Testis (tissue), 2 donors: ENCODE measurements at regions not wholly inside any gene's neighbourhood (a gene's known extent, or its start where the extent isn't known, plus 50 kb on each side); places are given as distances from the start of the nearest gene placed in this dataset.

Experiments used
- DNase-seq: peaks from one replicate; pipeline ENCODE4 v3.0.0-alpha.2; 2019
- H3K27ac ChIP-seq, 2 donors: fragments of 200-600 bp; sonication (generic); one replicate each; pipeline ENCODE4 v1.5.1; 2019
- H3K27me3 ChIP-seq: fragments of 200-600 bp; sonication (generic); one replicate; pipeline ENCODE4 v1.5.1; 2019
- H3K36me3 ChIP-seq: fragments of 200-600 bp; sonication (generic); one replicate; pipeline ENCODE4 v1.5.1; 2017; ENCODE audit warnings: low read depth; ENCODE audit errors: missing control alignments
- H3K4me1 ChIP-seq: fragments of 200-600 bp; sonication (generic); one replicate; pipeline ENCODE4 v1.5.1; 2019
- H3K4me3 ChIP-seq, 2 donors: fragments of 200-600 bp; sonication (generic); one replicate each; pipeline ENCODE4 v1.5.1; 2017 to 2019
- H3K9me3 ChIP-seq: fragments of 200-600 bp; sonication (generic); one replicate; pipeline ENCODE4 v1.5.1; 2017
- CTCF ChIP-seq, 3 experiments: fragments of 450-650 bp in 2 of 3; fragments of 200-600 bp in 1 of 3; sonication (generic) in 1 of 3; IDR thresholded peaks; one replicate each; pipeline ENCODE4 v1.5.1; 2016 to 2019; ENCODE audit warnings: antibody characterized with exemption in 3 of 3, mild to moderate bottlenecking in 2 of 3, moderate library complexity in 1 of 3
- POLR2A ChIP-seq: fragments of 450-650 bp; IDR thresholded peaks from one replicate; pipeline ENCODE4 v1.6.1; 2017; ENCODE audit warnings: antibody characterized with exemption, mild to moderate bottlenecking, moderate library complexity
- whole genome bisulfite sequencing, 2 donors: methylation state at CpG; one replicate each; pipeline ENCODE4 v1.1.5; 2018; 5-methylcytosine and 5-hydroxymethylcytosine counted together
- intact Hi-C: fragments of 100-400 bp; cut with DNase I; formaldehyde crosslinking; loops from one replicate; pipeline ENCODE4 v1.15.1; 2023; ENCODE audit warnings: low total_unique reads

GRCh38 chr7:45501791-45502190 is 72.4 kb upstream of the ADCY1 start:
- Histone ChIP-seq H3K9me3 (no peaks in the 10 kb centered on the region), H3K27me3 (no peaks in the 10 kb centered on the region), H3K4me1 (no peaks in the 10 kb centered on the region), H3K27ac (no peak overlapping the region), H3K4me3 (no peak overlapping the region), H3K36me3 (no peaks in the 10 kb centered on the region)
- WGBS, 2 donors: 48 to 58% methylated on average over 2 of the region's 2 CpGs
- DNase-seq: no peak
- intact Hi-C loops: no loop called here
- TF ChIP-seq POLR2A: no peak
- no peak for TF ChIP-seq CTCF (IDR thresholded peaks at IDR 0.05)

GRCh38 chr7:45506059-45506458 is 68.1 kb upstream of the ADCY1 start:
- Histone ChIP-seq H3K4me3 (no peak overlapping the region), H3K4me1 (no peaks in the 10 kb centered on the region), H3K27me3 (no peaks in the 10 kb centered on the region), H3K9me3 (no peaks in the 10 kb centered on the region), H3K27ac (no peak overlapping the region), H3K36me3 (no peaks in the 10 kb centered on the region)
- intact Hi-C loops: no loop called here
- WGBS, 2 donors: 84 to 88% methylated on average over 1 of the region's 1 CpG
- TF ChIP-seq POLR2A: no peak
- no peak for TF ChIP-seq CTCF (IDR thresholded peaks at IDR 0.05)
- DNase-seq: no peak

GRCh38 chr7:45509222-45509621 is 64.9 kb upstream of the ADCY1 start:
- Histone ChIP-seq H3K36me3 (no peaks in the 10 kb centered on the region), H3K9me3 (no peaks in the 10 kb centered on the region), H3K4me1 (no peaks in the 10 kb centered on the region), H3K27ac (no peak overlapping the region), H3K27me3 (no peaks in the 10 kb centered on the region), H3K4me3 (no peak overlapping the region)
- DNase-seq: no peak
- intact Hi-C loops: no loop called here
- TF ChIP-seq CTCF (IDR thresholded peaks at IDR 0.05) (no peak), POLR2A (no peak)
- 50 to 71% methylated on average over 2 of the region's 2 CpGs for WGBS, 2 donors

- Histone ChIP-seq H3K9me3 (no peaks in the 10 kb centered on the region), H3K4me1 (no peaks in the 10 kb centered on the region), H3K36me3 (no peaks in the 10 kb centered on the region), H3K4me3 (no peak overlapping the region), H3K27me3 (no peaks in the 10 kb centered on the region), H3K27ac (no peak overlapping the region)
- 83 to 85% methylated on average over 7 of the region's 7 CpGs for WGBS, 2 donors
- no peak for DNase-seq
- TF ChIP-seq CTCF (IDR thresholded peaks at IDR 0.05): no peak
- TF ChIP-seq POLR2A: no peak
- intact Hi-C loops: no loop called here
Measured at GRCh38 chr7:45511721-45512597, 62.2 kb upstream of the ADCY1 start.

- no peak for DNase-seq
- Histone ChIP-seq H3K36me3 (no peaks in the 10 kb centered on the region), H3K4me3 (no peak overlapping the region), H3K27ac (no peak overlapping the region), H3K27me3 (no peaks in the 10 kb centered on the region), H3K4me1 (no peaks in the 10 kb centered on the region), H3K9me3 (no peaks in the 10 kb centered on the region)
- 69 to 70% methylated on average over 4 of the region's 4 CpGs for WGBS, 2 donors
- intact Hi-C loops: no loop called here
- no peak for TF ChIP-seq CTCF (IDR thresholded peaks at IDR 0.05)
- TF ChIP-seq POLR2A: no peak
Measured at GRCh38 chr7:45514944-45515343, 59.2 kb upstream of the ADCY1 start.
